ENCODE measurements at regions not wholly inside any gene's neighbourhood (a gene's known extent, or its start where the extent isn't known, plus 50 kb on each side); places are given as distances from the start of the nearest gene placed in this dataset.
A peak's percentile ranks its signal among the peaks of the same experiment; 100 is the strongest.

GRCh38 chr3:106731230-106731629 is 646.0 kb upstream of the CCDC54 start:
- in situ Hi-C loops (cut with HindIII; ENCODE audit: low sequenced_read_pairs), result no loop called here
- no peak overlapping the region for H3K4me3 ChIP-seq (ENCODE audit: low read depth, low read length)
- DNase-seq (ENCODE audit: low read depth, low spot score), result no peak
- no peak for TF ChIP-seq CTCF (IDR thresholded peaks at IDR 0.05; ENCODE audit: low read depth, low read length)

GRCh38 chr3:106734712-106735111 is 642.5 kb upstream of the CCDC54 start:
- DNase-seq (ENCODE audit: low read depth, low spot score), result no peak
- in situ Hi-C loops (cut with HindIII; ENCODE audit: low sequenced_read_pairs), result no loop called here
- no peak overlapping the region for H3K4me3 ChIP-seq (ENCODE audit: low read depth, low read length)
- no peak for TF ChIP-seq CTCF (IDR thresholded peaks at IDR 0.05; ENCODE audit: low read depth, low read length)

- no peak overlapping the region for H3K4me3 ChIP-seq (ENCODE audit: low read depth, low read length)
- no peak for DNase-seq (ENCODE audit: low read depth, low spot score)
- no peak for TF ChIP-seq CTCF (IDR thresholded peaks at IDR 0.05; ENCODE audit: low read depth, low read length)
- in situ Hi-C loops (cut with HindIII; ENCODE audit: low sequenced_read_pairs), result no loop called here
Measured at GRCh38 chr3:106737265-106737664, 640.0 kb upstream of the CCDC54 start.

GRCh38 chr3:106740116-106740515 is 637.1 kb upstream of the CCDC54 start:
- no peak for TF ChIP-seq CTCF (IDR thresholded peaks at IDR 0.05; ENCODE audit: low read depth, low read length)
- H3K4me3 ChIP-seq (ENCODE audit: low read depth, low read length), result no peak overlapping the region
- no peak for DNase-seq (ENCODE audit: low read depth, low spot score)
- in situ Hi-C loops (cut with HindIII; ENCODE audit: low sequenced_read_pairs), result no loop called here

GRCh38 chr3:106745344-106746168 is 631.7 kb upstream of the CCDC54 start:
- no peak for TF ChIP-seq CTCF (IDR thresholded peaks at IDR 0.05; ENCODE audit: low read depth, low read length)
- H3K4me3 ChIP-seq (ENCODE audit: low read depth, low read length), result no peak overlapping the region
- peak; percentile 80 for DNase-seq (ENCODE audit: low read depth, low spot score)
- in situ Hi-C loops (cut with HindIII; ENCODE audit: low sequenced_read_pairs), result no loop called here

- TF ChIP-seq CTCF (IDR thresholded peaks at IDR 0.05; ENCODE audit: low read depth, low read length), result no peak
Measured at GRCh38 chr3:106746286-106746685, 631.0 kb upstream of the CCDC54 start.

More at GRCh38 chr3:106746286-106746685, 631.0 kb upstream of the CCDC54 start:
- no peak overlapping the region for H3K4me3 ChIP-seq (ENCODE audit: low read depth, low read length)
- no peak for DNase-seq (ENCODE audit: low read depth, low spot score)
- in situ Hi-C loops (cut with HindIII; ENCODE audit: low sequenced_read_pairs), result no loop called here
